ENCODE measurements at regions not wholly inside any gene's neighbourhood (a gene's known extent, or its start where the extent isn't known, plus 50 kb on each side); places are given as distances from the start of the nearest gene placed in this dataset.

DNA sequence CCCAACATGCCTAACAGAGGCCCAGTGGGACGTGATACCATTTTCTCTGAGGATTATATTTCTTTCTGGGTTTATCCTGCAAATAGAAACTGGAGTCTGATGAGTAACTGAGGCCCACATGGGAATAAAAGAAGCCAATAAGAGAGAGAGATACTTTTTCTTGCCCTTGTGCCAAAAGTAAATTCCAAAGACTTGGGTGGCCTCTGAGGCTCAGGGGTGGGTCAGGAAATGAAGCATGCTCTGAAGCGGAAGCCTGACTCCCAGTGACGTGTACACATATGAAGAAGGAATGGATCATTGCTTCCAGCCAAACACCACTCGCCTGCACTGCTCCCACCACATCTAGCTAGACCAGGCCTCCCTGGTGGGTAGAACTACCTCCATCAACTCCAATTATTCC is 273.6 kb upstream of the NCKAP5 start:
- H3K4me1 Mint-ChIP-seq: peaks cover 14% of the 10 kb centered on the region
- no peak overlapping the region for H3K27ac Mint-ChIP-seq
- H3K9me3 Mint-ChIP-seq: no peaks in the 10 kb centered on the region
- no peak overlapping the region for H3K4me3 Mint-ChIP-seq
- H3K27me3 Mint-ChIP-seq (ENCODE audit: low read depth, poor library complexity): peaks cover 4% of the 10 kb centered on the region
- H3K36me3 Mint-ChIP-seq (ENCODE audit: low read depth): no peaks in the 10 kb centered on the region
- TF ChIP-seq, protein P1, sequence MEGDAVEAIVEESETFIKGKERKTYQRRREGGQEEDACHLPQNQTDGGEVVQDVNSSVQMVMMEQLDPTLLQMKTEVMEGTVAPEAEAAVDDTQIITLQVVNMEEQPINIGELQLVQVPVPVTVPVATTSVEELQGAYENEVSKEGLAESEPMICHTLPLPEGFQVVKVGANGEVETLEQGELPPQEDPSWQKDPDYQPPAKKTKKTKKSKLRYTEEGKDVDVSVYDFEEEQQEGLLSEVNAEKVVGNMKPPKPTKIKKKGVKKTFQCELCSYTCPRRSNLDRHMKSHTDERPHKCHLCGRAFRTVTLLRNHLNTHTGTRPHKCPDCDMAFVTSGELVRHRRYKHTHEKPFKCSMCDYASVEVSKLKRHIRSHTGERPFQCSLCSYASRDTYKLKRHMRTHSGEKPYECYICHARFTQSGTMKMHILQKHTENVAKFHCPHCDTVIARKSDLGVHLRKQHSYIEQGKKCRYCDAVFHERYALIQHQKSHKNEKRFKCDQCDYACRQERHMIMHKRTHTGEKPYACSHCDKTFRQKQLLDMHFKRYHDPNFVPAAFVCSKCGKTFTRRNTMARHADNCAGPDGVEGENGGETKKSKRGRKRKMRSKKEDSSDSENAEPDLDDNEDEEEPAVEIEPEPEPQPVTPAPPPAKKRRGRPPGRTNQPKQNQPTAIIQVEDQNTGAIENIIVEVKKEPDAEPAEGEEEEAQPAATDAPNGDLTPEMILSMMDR (IDR thresholded peaks at IDR 0.05): no peak
- DNase-seq: no peak

DNA sequence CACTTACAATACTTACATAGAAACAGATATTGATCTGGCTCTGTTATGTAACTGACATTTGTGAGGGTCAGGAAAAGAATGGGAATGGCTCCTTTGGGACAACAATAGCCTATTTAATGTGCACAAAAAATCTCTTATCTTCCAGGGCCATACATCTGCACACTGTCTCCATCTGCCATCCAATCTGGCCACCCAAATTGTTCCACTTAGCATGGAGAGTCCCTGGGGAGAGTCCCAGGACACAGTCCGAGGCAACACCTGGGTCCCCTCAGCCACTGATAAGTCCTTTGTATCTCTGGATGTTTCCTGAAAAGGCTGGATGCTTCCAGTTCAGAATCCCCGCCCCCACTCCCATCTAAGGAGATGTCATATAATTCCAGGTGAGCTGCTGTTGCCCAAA is 274.2 kb upstream of the NCKAP5 start:
- no peak overlapping the region for H3K4me3 Mint-ChIP-seq
- H3K4me1 Mint-ChIP-seq: peaks cover 14% of the 10 kb centered on the region
- no peak overlapping the region for H3K27ac Mint-ChIP-seq
- H3K27me3 Mint-ChIP-seq (ENCODE audit: low read depth, poor library complexity): peaks cover 4% of the 10 kb centered on the region
- no peak for DNase-seq
- TF ChIP-seq, protein P1 (IDR thresholded peaks at IDR 0.05): no peak
- H3K36me3 Mint-ChIP-seq (ENCODE audit: low read depth): no peaks in the 10 kb centered on the region
- no peaks in the 10 kb centered on the region for H3K9me3 Mint-ChIP-seq

DNA sequence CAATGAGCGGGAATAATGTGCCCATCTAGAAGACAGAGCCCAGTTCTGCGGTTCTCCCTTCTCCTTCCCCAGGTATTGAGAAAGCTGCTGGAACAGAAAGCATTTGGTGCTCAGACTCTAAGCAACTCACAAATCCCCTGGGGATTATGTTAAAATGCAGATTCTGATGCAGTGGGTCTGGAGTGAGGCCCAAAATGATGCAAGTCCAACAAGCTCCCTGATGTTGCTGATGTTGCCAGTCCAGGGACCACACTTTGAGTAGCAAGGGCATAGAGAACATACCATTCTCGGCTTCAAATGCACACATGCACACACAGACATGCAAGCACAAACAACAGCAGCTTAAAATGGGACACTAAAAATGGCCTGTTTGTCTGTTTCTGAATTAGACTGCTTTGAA is 274.8 kb upstream of the NCKAP5 start:
- TF ChIP-seq, protein P1 (IDR thresholded peaks at IDR 0.05): no peak
- no peak overlapping the region for H3K27ac Mint-ChIP-seq
- no peak overlapping the region for H3K4me3 Mint-ChIP-seq
- H3K4me1 Mint-ChIP-seq: peaks cover 9% of the 10 kb centered on the region
- no peaks in the 10 kb centered on the region for H3K36me3 Mint-ChIP-seq (ENCODE audit: low read depth)
- peaks cover 4% of the 10 kb centered on the region for H3K27me3 Mint-ChIP-seq (ENCODE audit: low read depth, poor library complexity)
- no peak for DNase-seq
- H3K9me3 Mint-ChIP-seq: no peaks in the 10 kb centered on the region

DNA sequence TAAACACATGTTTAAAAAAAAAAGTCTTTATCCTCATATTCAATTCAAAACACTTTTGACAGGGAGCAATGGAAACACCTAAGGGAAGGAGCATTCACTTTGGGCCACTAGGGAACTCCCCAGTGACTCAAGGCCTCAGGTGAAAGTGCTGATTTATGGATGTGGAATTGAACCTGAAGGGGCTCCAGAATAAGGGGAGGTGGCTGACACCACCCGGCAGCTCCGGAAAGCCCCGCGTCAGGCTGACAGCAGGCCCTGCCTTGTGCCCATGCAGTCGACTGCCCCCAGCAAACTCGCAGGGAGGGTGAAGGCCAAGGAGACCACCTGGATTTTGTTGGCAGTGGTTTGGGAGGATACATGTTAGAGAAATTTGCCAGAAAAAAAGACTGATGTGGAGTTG is 275.3 kb upstream of the NCKAP5 start:
- H3K4me1 Mint-ChIP-seq: peaks cover 8% of the 10 kb centered on the region

DNA sequence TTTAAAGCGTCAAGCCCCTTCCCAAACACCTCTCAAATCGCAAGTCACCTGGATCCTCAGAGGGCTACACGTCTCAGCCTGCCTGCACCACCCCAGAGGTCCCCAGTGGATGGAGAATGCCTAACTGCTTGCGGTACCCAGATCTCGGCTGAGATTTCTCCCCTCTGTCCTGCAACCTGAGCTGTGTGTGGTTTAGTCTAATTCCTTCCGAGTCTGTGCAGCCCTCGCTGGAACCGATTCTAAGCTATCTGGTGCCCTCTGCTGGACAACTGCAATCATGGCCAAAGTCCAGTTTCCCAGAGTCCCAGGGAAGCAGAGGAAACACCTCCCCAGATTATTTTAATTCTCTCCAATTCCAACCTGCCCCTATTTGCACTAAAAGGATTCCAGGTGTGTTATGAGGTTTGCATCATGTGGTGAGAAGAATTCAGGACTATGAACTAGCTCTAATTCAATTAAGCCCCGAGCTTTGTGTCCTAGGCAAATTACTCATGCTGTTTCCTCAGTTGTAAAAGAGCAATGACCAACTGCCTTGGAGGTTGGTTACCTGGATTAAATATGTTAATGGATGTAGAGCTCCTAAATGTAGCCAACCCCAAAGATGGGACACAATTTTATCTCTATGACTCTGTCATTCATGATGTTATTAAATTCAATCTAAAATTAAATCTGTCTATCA is 276.1 kb upstream of the NCKAP5 start:
- Mint-ChIP-seq H3K27me3 (ENCODE audit: low read depth, poor library complexity) (peaks cover 4% of the 10 kb centered on the region), H3K36me3 (ENCODE audit: low read depth) (no peaks in the 10 kb centered on the region), H3K9me3 (no peaks in the 10 kb centered on the region), H3K4me3 (no peak overlapping the region), H3K27ac (no peak overlapping the region), H3K4me1 (peaks cover 8% of the 10 kb centered on the region)
- TF ChIP-seq, protein P1 (IDR thresholded peaks at IDR 0.05): peak; percentile 84
- peak; percentile 78 for DNase-seq

More for the DNA sequence above, 275.3 kb upstream of the NCKAP5 start:
- Mint-ChIP-seq H3K9me3 (no peaks in the 10 kb centered on the region), H3K27me3 (ENCODE audit: low read depth, poor library complexity) (peaks cover 4% of the 10 kb centered on the region), H3K36me3 (ENCODE audit: low read depth) (no peaks in the 10 kb centered on the region), H3K27ac (no peak overlapping the region), H3K4me3 (no peak overlapping the region)
- DNase-seq: peak; percentile 12
- TF ChIP-seq, protein P1 (IDR thresholded peaks at IDR 0.05): no peak

DNA sequence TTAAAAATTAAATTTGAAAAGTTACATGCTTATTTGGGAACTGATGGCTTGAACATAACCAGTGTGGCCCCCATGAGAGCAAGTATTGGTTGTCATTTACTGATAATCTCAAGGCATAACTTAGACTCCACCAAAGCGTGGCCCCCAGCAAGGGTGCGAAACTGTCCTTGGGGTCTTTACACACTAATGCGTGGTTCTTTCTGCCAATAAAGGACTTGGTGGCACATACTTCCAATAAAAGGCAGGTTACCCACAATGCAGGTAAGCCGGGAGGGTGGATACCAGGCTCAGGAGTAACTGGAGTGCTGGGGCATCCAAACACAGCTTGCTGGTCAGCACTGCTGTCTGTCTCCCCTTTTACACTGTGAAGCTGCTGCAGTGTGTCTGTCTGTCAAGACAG is 278.2 kb upstream of the NCKAP5 start:
- Mint-ChIP-seq H3K4me3 (no peak overlapping the region), H3K27me3 (ENCODE audit: low read depth, poor library complexity) (peaks cover 4% of the 10 kb centered on the region), H3K27ac (no peak overlapping the region), H3K4me1 (peaks cover 8% of the 10 kb centered on the region), H3K9me3 (no peaks in the 10 kb centered on the region), H3K36me3 (ENCODE audit: low read depth) (no peaks in the 10 kb centered on the region)
- DNase-seq: no peak
- TF ChIP-seq, protein P1 (IDR thresholded peaks at IDR 0.05): no peak
